Neural progenitor cell (in vitro differentiated cells): ENCODE measurements at regions not wholly inside any gene's neighbourhood (a gene's known extent, or its start where the extent isn't known, plus 50 kb on each side); places are given as distances from the start of the nearest gene placed in this dataset.

Experiments used
- DNase-seq: peaks from one replicate; pipeline ENCODE4 v3.0.0-alpha.2; 2016; ENCODE audit warnings: low spot score
- H2AFZ ChIP-seq: fragments of 200-600 bp; sonication (generic); replicated peaks from 2 replicates; pipeline ENCODE4 v1.6.1; 2016; ENCODE audit warnings: antibody characterized with exemption
- H3F3A ChIP-seq: fragments of 200-600 bp; sonication (generic); 2 replicates; pipeline ENCODE4 v1.6.1; 2016; ENCODE audit warnings: antibody characterized with exemption, low read depth
- H3K27ac ChIP-seq: fragments of 200-600 bp; sonication (generic); 2 replicates; pipeline ENCODE4 v1.5.1; 2016; ENCODE audit warnings: mild to moderate bottlenecking
- H3K27me3 ChIP-seq: fragments of 200-600 bp; sonication (generic); 2 replicates; pipeline ENCODE4 v1.6.1; 2016; ENCODE audit warnings: mild to moderate bottlenecking, moderate library complexity
- H3K36me3 ChIP-seq: fragments of 200-600 bp; sonication (generic); 2 replicates; pipeline ENCODE4 v1.5.1; 2016
- H3K4me1 ChIP-seq: fragments of 200-600 bp; sonication (generic); 2 replicates; pipeline ENCODE4 v1.6.1; 2016; ENCODE audit warnings: mixed run types
- H3K4me2 ChIP-seq: fragments of 200-600 bp; sonication (generic); 2 replicates; pipeline ENCODE4 v1.6.1; 2016
- H3K4me3 ChIP-seq: fragments of 200-600 bp; sonication (generic); 2 replicates; pipeline ENCODE4 v1.5.1; 2016
- H3K79me2 ChIP-seq: fragments of 200-600 bp; sonication (generic); 2 replicates; pipeline ENCODE4 v1.6.1; 2016; ENCODE audit warnings: low read depth
- H3K9ac ChIP-seq: fragments of 200-600 bp; sonication (generic); 2 replicates; pipeline ENCODE4 v1.6.1; 2016
- H3K9me3 ChIP-seq: fragments of 200-600 bp; sonication (generic); 2 replicates; pipeline ENCODE4 v1.5.1; 2016; ENCODE audit warnings: low read depth
- H4K20me1 ChIP-seq: fragments of 200-600 bp; sonication (generic); 2 replicates; pipeline ENCODE4 v1.6.1; 2016; ENCODE audit warnings: low read depth
- H3K27ac Mint-ChIP-seq: 3 replicates; pipeline ENCODE4 v1.8.0; 2021; ENCODE audit warnings: mixed read lengths
- H3K27me3 Mint-ChIP-seq: 2 replicates; pipeline ENCODE4 v1.8.0; 2022; ENCODE audit warnings: low read depth, mild to moderate bottlenecking, inconsistent platforms, moderate library complexity, mixed read lengths; ENCODE audit not compliant: insufficient read depth
- H3K36me3 Mint-ChIP-seq: 3 replicates; pipeline ENCODE4 v1.8.0; 2021; ENCODE audit warnings: mixed read lengths
- H3K4me1 Mint-ChIP-seq: 3 replicates; pipeline ENCODE4 v1.8.0; 2021; ENCODE audit warnings: mixed read lengths
- H3K4me3 Mint-ChIP-seq: 3 replicates; pipeline ENCODE4 v1.8.0; 2021; ENCODE audit warnings: mild to moderate bottlenecking, moderate library complexity, mixed read lengths
- H3K9me3 Mint-ChIP-seq: 3 replicates; pipeline ENCODE4 v1.8.0; 2020; ENCODE audit warnings: mixed read lengths
- EZH2 ChIP-seq: fragments of 200-600 bp; sonication (generic); IDR thresholded peaks from 2 replicates; pipeline ENCODE4 v1.6.1; 2017; ENCODE audit warnings: antibody characterized with exemption, mild to moderate bottlenecking, moderate library complexity
- EZH2phosphoT487 ChIP-seq: fragments of 200-600 bp; sonication (generic); IDR thresholded peaks from 2 replicates; pipeline ENCODE4 v1.6.1; 2017; ENCODE audit warnings: antibody characterized with exemption
- TF ChIP-seq, protein P1 (sequence below): fragments of 200-600 bp; sonication (generic); IDR thresholded peaks from 2 replicates; pipeline ENCODE4 v1.5.1; 2017; ENCODE audit warnings: antibody characterized with exemption, mild to moderate bottlenecking

DNA sequence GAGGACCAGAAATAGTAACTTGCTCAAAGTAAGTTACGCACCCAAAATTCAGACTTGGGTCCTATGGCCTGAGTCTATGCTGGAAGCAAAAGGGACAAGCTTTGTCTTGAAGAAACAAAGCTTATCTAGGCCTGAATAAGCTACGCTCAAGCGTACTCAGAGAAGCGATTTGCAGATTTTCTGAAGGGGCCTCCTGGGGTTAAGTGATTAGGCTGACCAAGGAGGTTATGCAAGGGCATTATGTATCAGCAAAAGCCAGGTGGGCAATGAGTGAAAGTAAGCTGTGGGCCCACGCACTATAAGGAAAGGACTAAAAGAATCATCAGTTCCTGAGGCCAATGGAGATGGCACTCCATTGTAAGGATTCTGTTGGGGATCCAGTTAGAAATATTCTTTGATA lies 122.1 kb downstream of the SNX18 start:
- Histone ChIP-seq H3K4me1 (no peaks in the 10 kb centered on the region), H3K27me3 (no peaks in the 10 kb centered on the region), H3K9me3 (no peaks in the 10 kb centered on the region), H3F3A (no peaks in the 10 kb centered on the region), H3K36me3 (no peaks in the 10 kb centered on the region), H3K27ac (no peak overlapping the region), H2AFZ (no peak overlapping the region), H3K79me2 (no peaks in the 10 kb centered on the region), H3K9ac (no peak overlapping the region), H4K20me1 (no peaks in the 10 kb centered on the region), H3K4me2 (no peak overlapping the region), H3K4me3 (no peak overlapping the region)
- no peaks in the 10 kb centered on the region for H3K36me3 Mint-ChIP-seq
- no peak overlapping the region for H3K4me3 Mint-ChIP-seq
- no peak for TF ChIP-seq EZH2
- no peak for DNase-seq
- H3K9me3 Mint-ChIP-seq: no peaks in the 10 kb centered on the region
- H3K27ac Mint-ChIP-seq: no peak overlapping the region
- H3K4me1 Mint-ChIP-seq: no peaks in the 10 kb centered on the region
- peaks cover 3% of the 10 kb centered on the region for H3K27me3 Mint-ChIP-seq

GRCh38 chr5:54638106-54638505 lies 120.5 kb downstream of the SNX18 start:
- Histone ChIP-seq H3F3A (no peaks in the 10 kb centered on the region), H3K9me3 (no peaks in the 10 kb centered on the region), H3K36me3 (no peaks in the 10 kb centered on the region), H2AFZ (no peak overlapping the region), H3K9ac (no peak overlapping the region), H3K4me2 (no peak overlapping the region), H3K4me1 (no peaks in the 10 kb centered on the region), H3K27me3 (no peaks in the 10 kb centered on the region), H3K79me2 (no peaks in the 10 kb centered on the region), H3K27ac (no peak overlapping the region), H4K20me1 (no peaks in the 10 kb centered on the region), H3K4me3 (no peak overlapping the region)
- peaks cover 3% of the 10 kb centered on the region for H3K27me3 Mint-ChIP-seq
- H3K4me1 Mint-ChIP-seq: peaks cover 6% of the 10 kb centered on the region
- H3K27ac Mint-ChIP-seq: no peak overlapping the region
- no peaks in the 10 kb centered on the region for H3K36me3 Mint-ChIP-seq
- DNase-seq: no peak
- TF ChIP-seq, protein P1, sequence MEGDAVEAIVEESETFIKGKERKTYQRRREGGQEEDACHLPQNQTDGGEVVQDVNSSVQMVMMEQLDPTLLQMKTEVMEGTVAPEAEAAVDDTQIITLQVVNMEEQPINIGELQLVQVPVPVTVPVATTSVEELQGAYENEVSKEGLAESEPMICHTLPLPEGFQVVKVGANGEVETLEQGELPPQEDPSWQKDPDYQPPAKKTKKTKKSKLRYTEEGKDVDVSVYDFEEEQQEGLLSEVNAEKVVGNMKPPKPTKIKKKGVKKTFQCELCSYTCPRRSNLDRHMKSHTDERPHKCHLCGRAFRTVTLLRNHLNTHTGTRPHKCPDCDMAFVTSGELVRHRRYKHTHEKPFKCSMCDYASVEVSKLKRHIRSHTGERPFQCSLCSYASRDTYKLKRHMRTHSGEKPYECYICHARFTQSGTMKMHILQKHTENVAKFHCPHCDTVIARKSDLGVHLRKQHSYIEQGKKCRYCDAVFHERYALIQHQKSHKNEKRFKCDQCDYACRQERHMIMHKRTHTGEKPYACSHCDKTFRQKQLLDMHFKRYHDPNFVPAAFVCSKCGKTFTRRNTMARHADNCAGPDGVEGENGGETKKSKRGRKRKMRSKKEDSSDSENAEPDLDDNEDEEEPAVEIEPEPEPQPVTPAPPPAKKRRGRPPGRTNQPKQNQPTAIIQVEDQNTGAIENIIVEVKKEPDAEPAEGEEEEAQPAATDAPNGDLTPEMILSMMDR: no peak
- no peak for TF ChIP-seq EZH2phosphoT487
- TF ChIP-seq EZH2: no peak
- no peak overlapping the region for H3K4me3 Mint-ChIP-seq
- no peaks in the 10 kb centered on the region for H3K9me3 Mint-ChIP-seq

- H3K4me3 ChIP-seq: no peak overlapping the region
- no peaks in the 10 kb centered on the region for H3K79me2 ChIP-seq
- no peaks in the 10 kb centered on the region for H4K20me1 ChIP-seq
- no peak for DNase-seq
- no peak overlapping the region for H3K9ac ChIP-seq
- no peaks in the 10 kb centered on the region for H3K36me3 ChIP-seq
- no peak overlapping the region for H3K4me2 ChIP-seq
- no peaks in the 10 kb centered on the region for H3K4me1 ChIP-seq
- peaks cover 3% of the 10 kb centered on the region for H3K27me3 Mint-ChIP-seq
- no peak for TF ChIP-seq EZH2
- no peaks in the 10 kb centered on the region for H3K9me3 Mint-ChIP-seq
- H3K9me3 ChIP-seq: no peaks in the 10 kb centered on the region
- no peak overlapping the region for H3K4me3 Mint-ChIP-seq
- no peaks in the 10 kb centered on the region for H3K36me3 Mint-ChIP-seq
- H3K4me1 Mint-ChIP-seq: peaks cover 6% of the 10 kb centered on the region
- H3F3A ChIP-seq: no peaks in the 10 kb centered on the region
- H3K27ac Mint-ChIP-seq: no peak overlapping the region
- H3K27ac ChIP-seq: no peak overlapping the region
- no peaks in the 10 kb centered on the region for H3K27me3 ChIP-seq
- H2AFZ ChIP-seq: no peak overlapping the region
Observed at GRCh38 chr5:54637654-54638053, 120.1 kb downstream of the SNX18 start.

DNA sequence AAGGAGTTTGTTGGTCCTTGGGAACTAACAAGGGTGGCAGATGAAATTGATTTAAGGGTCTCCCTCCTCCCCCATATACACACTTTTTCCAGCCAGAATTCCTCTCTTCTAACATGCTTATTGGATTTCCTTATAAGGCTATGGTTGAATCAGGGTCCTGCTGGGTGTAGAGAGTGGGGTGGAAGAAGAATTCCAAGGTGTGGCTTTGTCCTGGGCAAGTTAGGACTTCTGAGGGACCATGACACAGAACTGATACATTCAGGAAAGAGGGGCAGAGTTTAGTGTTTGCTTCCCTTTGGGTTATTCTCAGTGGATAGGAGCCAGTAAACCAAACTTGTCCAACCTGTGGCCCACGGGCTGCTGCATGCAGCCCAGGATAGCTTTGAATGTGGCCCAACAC lies 116.5 kb downstream of the SNX18 start:
- H3K9me3 ChIP-seq: no peaks in the 10 kb centered on the region
- Mint-ChIP-seq H3K4me3 (no peak overlapping the region), H3K27ac (no peak overlapping the region), H3K4me1 (peaks cover 6% of the 10 kb centered on the region), H3K27me3 (peaks cover 9% of the 10 kb centered on the region), H3K9me3 (peaks cover 4% of the 10 kb centered on the region), H3K36me3 (peaks cover 1% of the 10 kb centered on the region)
- H3F3A ChIP-seq: no peaks in the 10 kb centered on the region
- no peak for DNase-seq
- H3K27ac ChIP-seq: no peak overlapping the region
- no peak overlapping the region for H2AFZ ChIP-seq
- no peak overlapping the region for H3K4me2 ChIP-seq
- no peaks in the 10 kb centered on the region for H4K20me1 ChIP-seq
- no peaks in the 10 kb centered on the region for H3K27me3 ChIP-seq
- no peaks in the 10 kb centered on the region for H3K4me1 ChIP-seq
- no peak overlapping the region for H3K4me3 ChIP-seq
- H3K36me3 ChIP-seq: no peaks in the 10 kb centered on the region
- TF ChIP-seq EZH2 (no peak), EZH2phosphoT487 (no peak)
- TF ChIP-seq, protein P1: no peak
- no peak overlapping the region for H3K9ac ChIP-seq
- no peaks in the 10 kb centered on the region for H3K79me2 ChIP-seq
